CD4-positive, alpha-beta memory T cell (primary cell): ENCODE measurements at regions not wholly inside any gene's neighbourhood (a gene's known extent, or its start where the extent isn't known, plus 50 kb on each side); places are given as distances from the start of the nearest gene placed in this dataset.

ENCODE experiments used
- CTCF ChIA-PET: fragments of 350-600 bp; sonication (Branson Sonifier 250); formaldehyde crosslinking; loops from one replicate; lab custom pipeline; 2021; ENCODE audit warnings: inconsistent platforms; ENCODE audit not compliant: partially characterized antibody; lab: Charles Lee
- POLR2A ChIA-PET: fragments of 350-600 bp; sonication (Branson Sonifier 250); formaldehyde crosslinking; loops from one replicate; lab custom pipeline; 2021; ENCODE audit not compliant: partially characterized antibody; lab: Charles Lee
- DNase-seq, 5 donors: peaks; one replicate each; pipeline versions ENCODE4 v3.0.0 to v3.0.0-alpha.2; 2020 to 2022; ENCODE audit warnings: mixed read lengths in 1 of 5
- H3K27ac ChIP-seq: one replicate; pipeline ENCODE4 v1.7.0; 2013; ENCODE audit warnings: low read depth, low read length
- H3K27me3 ChIP-seq: 2 replicates; pipeline ENCODE4 v1.7.0; 2013; ENCODE audit warnings: mild to moderate bottlenecking, low read length, moderate library complexity; ENCODE audit not compliant: insufficient read depth
- H3K36me3 ChIP-seq: 2 replicates; pipeline ENCODE4 v1.7.0; 2013; ENCODE audit warnings: mild to moderate bottlenecking, low read length, moderate library complexity; ENCODE audit not compliant: insufficient read depth
- H3K4me1 ChIP-seq: 2 replicates; pipeline ENCODE4 v1.7.0; 2013; ENCODE audit warnings: mild to moderate bottlenecking, low read length, moderate library complexity; ENCODE audit not compliant: insufficient read depth
- H3K4me3 ChIP-seq, 2 donors: one replicate each; pipeline ENCODE4 v1.7.0; 2013; ENCODE audit warnings: low read length in 2 of 2, mild to moderate bottlenecking in 1 of 2
- H3K9me3 ChIP-seq, 2 donors: one replicate each; pipeline ENCODE4 v1.7.0; 2013; ENCODE audit warnings: low read length in 2 of 2, control low read depth in 1 of 2; ENCODE audit not compliant: control insufficient read depth in 1 of 2
- H3K27ac Mint-ChIP-seq, 7 donors: one replicate each; pipeline ENCODE4 v1.8.0; 2020 to 2021; ENCODE audit warnings: mixed read lengths in 7 of 7, mild to moderate bottlenecking in 6 of 7, inconsistent platforms in 3 of 7, moderate library complexity in 3 of 7
- H3K27me3 Mint-ChIP-seq, 2 donors: one replicate each; pipeline ENCODE4 v1.8.0; 2020 to 2021; ENCODE audit warnings: mixed read lengths in 2 of 2
- H3K36me3 Mint-ChIP-seq, 2 donors: one replicate each; pipeline ENCODE4 v1.8.0; 2020 to 2021; ENCODE audit warnings: mixed read lengths in 2 of 2, inconsistent platforms in 1 of 2, mild to moderate bottlenecking in 1 of 2
- H3K4me1 Mint-ChIP-seq, 4 donors: one replicate each; pipeline ENCODE4 v1.8.0; 2020 to 2021; ENCODE audit warnings: mixed read lengths in 4 of 4, mild to moderate bottlenecking in 1 of 4
- H3K4me3 Mint-ChIP-seq, 8 donors: one replicate each; pipeline ENCODE4 v1.8.0; 2020 to 2021; ENCODE audit warnings: mixed read lengths in 8 of 8, mild to moderate bottlenecking in 7 of 8, moderate library complexity in 6 of 8, inconsistent platforms in 3 of 8
- H3K9me3 Mint-ChIP-seq, 8 donors: one replicate each; pipeline ENCODE4 v1.8.0; 2020 to 2021; ENCODE audit warnings: mixed read lengths in 8 of 8, mild to moderate bottlenecking in 5 of 8, inconsistent platforms in 3 of 8, moderate library complexity in 1 of 8
- intact Hi-C: fragments of 100-400 bp; cut with micrococcal nuclease; formaldehyde crosslinking; loops from one replicate; pipeline ENCODE4 v1.15.1; 2023

GRCh38 chr10:78757344-78757925 lies 311.3 kb upstream of the ZMIZ1 start:
- DNase-seq = no peak
- Histone ChIP-seq H3K27ac (no peak overlapping the region), H3K4me3 (no peak overlapping the region), H3K4me1 (no peaks in the 10 kb centered on the region), H3K36me3 (no peaks in the 10 kb centered on the region), H3K9me3 (no peaks in the 10 kb centered on the region), H3K27me3 (no peaks in the 10 kb centered on the region)
- intact Hi-C loops = no loop called here
- Mint-ChIP-seq H3K4me1 (no peaks in the 10 kb centered on the region), H3K36me3 (no peaks in the 10 kb centered on the region), H3K27me3 (peaks cover 3 to 24% of the 10 kb centered on the region in 2 donors), H3K4me3 (no peak overlapping the region), H3K9me3 (peaks cover 0 to 1% (median 0%) of the 10 kb centered on the region in 8 donors), H3K27ac (no peak overlapping the region)
- ChIA-PET CTCF (no interaction called here), POLR2A (no interaction called here)

GRCh38 chr10:78758176-78758575 lies 310.6 kb upstream of the ZMIZ1 start:
- no peaks in the 10 kb centered on the region for H3K36me3 Mint-ChIP-seq
- intact Hi-C loops = no loop called here

GRCh38 chr10:78759456-78760120 lies 309.2 kb upstream of the ZMIZ1 start:
- CTCF ChIA-PET = no interaction called here
- H3K27ac ChIP-seq = no peak overlapping the region
- POLR2A ChIA-PET = no interaction called here
- no peaks in the 10 kb centered on the region for H3K9me3 ChIP-seq
- H3K9me3 Mint-ChIP-seq = peaks cover 0 to 1% (median 0%) of the 10 kb centered on the region in 8 donors
- no peaks in the 10 kb centered on the region for H3K36me3 Mint-ChIP-seq
- no peak overlapping the region for H3K4me3 Mint-ChIP-seq
- no peaks in the 10 kb centered on the region for H3K4me1 ChIP-seq
- peaks cover 5 to 19% of the 10 kb centered on the region in 2 donors for H3K27me3 Mint-ChIP-seq
- DNase-seq = no peak
- no peaks in the 10 kb centered on the region for H3K4me1 Mint-ChIP-seq
- H3K27ac Mint-ChIP-seq = no peak overlapping the region
- intact Hi-C loops = no loop called here
- H3K36me3 ChIP-seq = no peaks in the 10 kb centered on the region
- H3K4me3 ChIP-seq = no peak overlapping the region
- H3K27me3 ChIP-seq = no peaks in the 10 kb centered on the region

More at GRCh38 chr10:78758176-78758575, 310.6 kb upstream of the ZMIZ1 start:
- H3K36me3 ChIP-seq = no peaks in the 10 kb centered on the region
- CTCF ChIA-PET = no interaction called here
- peaks cover 0 to 1% (median 0%) of the 10 kb centered on the region in 8 donors for H3K9me3 Mint-ChIP-seq
- no peak overlapping the region for H3K4me3 ChIP-seq
- H3K4me1 Mint-ChIP-seq = no peaks in the 10 kb centered on the region
- H3K27ac ChIP-seq = no peak overlapping the region
- H3K9me3 ChIP-seq = no peaks in the 10 kb centered on the region
- no peaks in the 10 kb centered on the region for H3K4me1 ChIP-seq
- no peak for DNase-seq
- no peak overlapping the region for H3K27ac Mint-ChIP-seq
- POLR2A ChIA-PET = no interaction called here
- peaks cover 5 to 26% of the 10 kb centered on the region in 2 donors for H3K27me3 Mint-ChIP-seq
- H3K27me3 ChIP-seq = no peaks in the 10 kb centered on the region
- no peak overlapping the region for H3K4me3 Mint-ChIP-seq

- ChIA-PET POLR2A (no interaction called here), CTCF (no interaction called here)
- Mint-ChIP-seq H3K27me3 (peaks cover 5 to 17% of the 10 kb centered on the region in 2 donors), H3K4me3 (no peak overlapping the region), H3K36me3 (no peaks in the 10 kb centered on the region), H3K9me3 (peaks cover 0 to 1% (median 0%) of the 10 kb centered on the region in 8 donors), H3K27ac (no peak overlapping the region), H3K4me1 (no peaks in the 10 kb centered on the region)
- DNase-seq = no peak
- no peaks in the 10 kb centered on the region for H3K9me3 ChIP-seq
- H3K27ac ChIP-seq = no peak overlapping the region
- no peaks in the 10 kb centered on the region for H3K4me1 ChIP-seq
- H3K4me3 ChIP-seq = no peak overlapping the region
- no peaks in the 10 kb centered on the region for H3K36me3 ChIP-seq
- no peaks in the 10 kb centered on the region for H3K27me3 ChIP-seq
- intact Hi-C loops = no loop called here
Measured at GRCh38 chr10:78760463-78761310, 308.1 kb upstream of the ZMIZ1 start.

GRCh38 chr10:78761311-78761781 lies 307.4 kb upstream of the ZMIZ1 start:
- no peaks in the 10 kb centered on the region for H3K4me1 Mint-ChIP-seq
- Histone ChIP-seq H3K27me3 (no peaks in the 10 kb centered on the region), H3K9me3 (no peaks in the 10 kb centered on the region), H3K27ac (no peak overlapping the region), H3K4me1 (no peaks in the 10 kb centered on the region), H3K4me3 (no peak overlapping the region), H3K36me3 (no peaks in the 10 kb centered on the region)
- H3K9me3 Mint-ChIP-seq = peaks cover 0 to 1% (median 0%) of the 10 kb centered on the region in 8 donors
- H3K27me3 Mint-ChIP-seq = peaks cover 5 to 14% of the 10 kb centered on the region in 2 donors
- H3K36me3 Mint-ChIP-seq = no peaks in the 10 kb centered on the region
- CTCF ChIA-PET = no interaction called here
- intact Hi-C loops = no loop called here
- no peak for DNase-seq
- POLR2A ChIA-PET = no interaction called here
- H3K27ac Mint-ChIP-seq = no peak overlapping the region
- no peak overlapping the region for H3K4me3 Mint-ChIP-seq

GRCh38 chr10:78762086-78762630 lies 306.6 kb upstream of the ZMIZ1 start:
- ChIA-PET POLR2A (no interaction called here), CTCF (no interaction called here)
- peaks cover 0 to 1% (median 0%) of the 10 kb centered on the region in 8 donors for H3K9me3 Mint-ChIP-seq
- H3K27me3 ChIP-seq = no peaks in the 10 kb centered on the region
- no peaks in the 10 kb centered on the region for H3K36me3 ChIP-seq
- peaks cover 5 to 10% of the 10 kb centered on the region in 2 donors for H3K27me3 Mint-ChIP-seq
- no peak for DNase-seq
- H3K4me1 ChIP-seq = no peaks in the 10 kb centered on the region
- H3K4me3 Mint-ChIP-seq = no peak overlapping the region
- no peaks in the 10 kb centered on the region for H3K36me3 Mint-ChIP-seq
- H3K4me3 ChIP-seq = no peak overlapping the region
- H3K27ac ChIP-seq = no peak overlapping the region
- H3K9me3 ChIP-seq = no peaks in the 10 kb centered on the region
- intact Hi-C loops = no loop called here
- no peak overlapping the region for H3K27ac Mint-ChIP-seq
- H3K4me1 Mint-ChIP-seq = no peaks in the 10 kb centered on the region

GRCh38 chr10:78763234-78763633 lies 305.5 kb upstream of the ZMIZ1 start:
- intact Hi-C loops = no loop called here
- POLR2A ChIA-PET = no interaction called here

More at GRCh38 chr10:78763234-78763633, 305.5 kb upstream of the ZMIZ1 start:
- DNase-seq = no peak
- Mint-ChIP-seq H3K9me3 (peaks cover 0 to 1% (median 0%) of the 10 kb centered on the region in 8 donors), H3K4me3 (no peak overlapping the region), H3K27ac (no peak overlapping the region), H3K4me1 (no peaks in the 10 kb centered on the region), H3K36me3 (no peaks in the 10 kb centered on the region), H3K27me3 (peaks cover 5 to 8% of the 10 kb centered on the region in 2 donors)
- Histone ChIP-seq H3K4me1 (no peaks in the 10 kb centered on the region), H3K27ac (no peak overlapping the region), H3K9me3 (no peaks in the 10 kb centered on the region), H3K4me3 (no peak overlapping the region), H3K36me3 (no peaks in the 10 kb centered on the region), H3K27me3 (no peaks in the 10 kb centered on the region)
- CTCF ChIA-PET = no interaction called here
